HG02642 (cell line): ENCODE measurements at regions not wholly inside any gene's neighbourhood (a gene's known extent, or its start where the extent isn't known, plus 50 kb on each side); places are given as distances from the start of the nearest gene placed in this dataset.

Experiments used
- ATAC-seq: cut with Tn5 transposase; IDR thresholded peaks from one replicate; pipeline ENCODE4 v1.9.1; 2021; ENCODE audit warnings: mild to moderate bottlenecking; ENCODE audit not compliant: unreplicated experiment, poor library complexity

DNA sequence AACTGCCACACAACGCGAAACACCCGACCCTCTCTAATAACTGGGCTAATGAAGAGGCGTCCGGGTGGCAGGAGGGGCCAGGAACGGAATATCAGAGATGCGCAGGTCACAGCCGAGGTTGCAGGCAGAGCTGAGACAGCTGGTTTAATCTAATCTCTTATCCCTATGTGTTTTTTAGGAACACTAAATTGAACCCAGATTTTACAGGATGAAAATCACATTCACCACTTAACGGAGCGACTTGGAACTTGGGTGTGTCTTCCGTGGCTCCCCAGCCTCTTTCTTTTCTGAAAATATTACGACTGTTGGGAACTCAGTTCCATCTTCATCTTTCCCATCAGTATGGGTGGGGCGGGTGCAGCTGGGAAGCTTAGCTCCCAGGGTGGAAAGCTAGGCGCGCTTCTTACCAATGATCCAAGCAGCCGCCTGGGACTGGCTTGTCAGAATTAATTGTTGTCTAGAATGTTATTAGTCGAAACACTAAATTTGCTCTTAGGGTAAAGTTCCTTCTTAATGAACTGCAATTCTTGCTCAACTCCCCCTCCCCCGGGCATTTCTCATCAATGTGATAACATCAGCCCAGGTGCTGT is 92.5 kb downstream of the IRX2 start:
- ATAC-seq, result no peak

DNA sequence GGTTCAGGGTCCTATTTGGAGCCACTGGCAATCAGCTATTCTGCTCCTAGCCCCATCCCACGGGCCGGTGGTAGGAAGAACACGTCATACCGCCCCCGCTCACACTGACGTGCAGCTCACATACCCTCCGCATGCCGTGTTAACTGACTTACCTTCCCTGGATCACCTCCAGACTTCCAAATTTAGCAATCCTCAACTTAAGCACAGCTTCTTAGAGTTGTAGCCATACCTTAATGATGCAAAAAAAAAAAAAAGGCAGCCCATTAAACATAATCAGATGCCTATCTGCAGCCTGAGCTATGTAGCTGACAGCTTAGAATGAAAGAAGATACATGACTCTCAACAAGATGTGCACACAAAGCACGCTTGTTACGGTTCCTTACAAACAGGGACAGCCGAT is 93.0 kb downstream of the IRX2 start:
- no peak for ATAC-seq

GRCh38 chr5:2657151-2657550 is 94.3 kb downstream of the IRX2 start:
- no peak for ATAC-seq

DNA sequence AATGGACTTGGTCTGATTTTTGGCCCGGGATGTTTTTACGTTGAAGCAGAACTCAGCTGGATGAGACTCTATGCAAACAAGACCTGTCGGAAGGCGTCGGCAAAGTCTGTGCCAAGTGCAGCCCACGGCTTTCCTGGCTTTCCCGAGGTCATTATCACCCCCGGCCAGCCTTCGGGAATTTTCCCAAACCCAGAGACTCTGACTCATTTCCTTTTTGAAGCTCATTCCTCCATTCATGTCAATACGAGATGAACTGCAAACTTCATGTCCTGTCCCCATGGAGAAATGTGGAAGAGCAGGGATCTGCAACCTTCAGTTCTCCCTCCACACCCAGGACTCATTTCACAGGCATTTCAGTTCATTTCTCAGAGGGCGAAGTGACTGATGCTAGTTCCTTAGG is 95.3 kb downstream of the IRX2 start:
- ATAC-seq, result no peak

DNA sequence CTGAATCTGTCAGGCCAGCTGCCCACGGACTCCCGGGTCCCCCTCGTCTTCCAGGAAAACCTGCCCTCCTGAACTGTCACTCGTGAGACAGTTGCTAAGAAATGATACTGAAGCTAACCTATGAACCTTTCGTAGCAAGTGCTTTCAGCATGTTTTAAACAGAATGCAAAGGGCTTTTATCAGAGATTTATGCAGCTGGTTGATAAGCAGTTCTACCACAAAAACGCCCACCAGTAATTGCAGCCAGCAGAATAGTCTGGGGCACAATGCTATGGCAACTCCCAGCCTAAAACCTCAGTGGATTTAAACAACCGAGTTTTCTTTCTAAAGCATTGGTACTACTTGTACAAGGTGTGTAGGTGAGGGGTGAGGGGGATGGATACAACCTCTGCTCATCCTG is 97.5 kb downstream of the IRX2 start:
- no peak for ATAC-seq

- ATAC-seq, result no peak
Measured at GRCh38 chr5:2651116-2651515, 100.4 kb downstream of the IRX2 start.

DNA sequence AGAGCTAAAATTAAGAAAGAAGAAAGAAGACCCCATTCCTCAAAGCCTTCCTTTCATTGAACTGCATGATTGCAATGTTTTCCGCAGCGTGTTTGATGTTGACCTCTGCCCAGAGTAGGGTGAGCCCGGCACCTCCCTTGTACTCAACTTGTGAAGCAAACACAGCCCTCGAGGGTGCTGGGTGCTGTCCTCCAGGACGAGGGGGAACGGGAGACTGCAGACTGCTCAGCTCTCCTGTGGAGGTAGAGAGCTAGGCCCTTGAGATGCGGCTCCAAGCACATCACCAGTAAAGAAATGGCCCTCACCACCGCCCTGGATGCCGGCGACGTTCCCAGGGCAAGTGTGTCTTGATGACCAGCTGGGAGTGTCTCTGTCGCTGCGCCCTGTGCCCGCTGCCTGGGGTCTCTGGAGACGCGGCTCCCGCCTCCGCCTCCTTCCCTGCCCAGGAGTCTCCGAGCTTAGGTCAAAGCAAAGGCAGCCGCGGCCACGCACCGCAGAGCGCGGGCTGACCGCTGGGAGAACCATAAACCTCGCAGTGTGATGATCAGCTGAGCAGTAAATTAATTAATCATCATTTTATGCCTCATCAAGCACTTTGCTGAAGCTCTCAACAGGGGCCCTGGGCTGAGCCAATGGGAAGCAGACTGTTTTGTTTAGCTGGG is 108.7 kb downstream of the IRX2 start:
- ATAC-seq, result no peak

DNA sequence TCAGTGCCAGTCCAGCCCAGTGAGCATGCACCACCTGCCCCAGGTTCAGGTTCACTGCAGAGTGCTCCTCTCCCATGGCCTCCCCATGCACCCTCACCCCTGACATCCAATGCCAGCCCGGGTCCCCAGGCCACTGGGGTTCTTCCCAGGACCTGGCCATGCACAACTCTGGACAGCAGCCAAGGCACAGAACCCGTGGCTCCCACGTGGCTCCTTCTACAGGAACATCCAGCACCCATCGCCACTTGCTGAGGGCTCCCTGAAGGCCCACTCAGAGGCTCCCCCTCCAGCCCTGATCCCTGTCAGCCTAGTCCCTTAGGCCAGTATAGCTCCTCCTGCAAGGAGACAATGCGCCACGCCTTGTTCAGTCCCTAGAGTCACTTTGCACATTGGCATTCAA is 110.8 kb downstream of the IRX2 start:
- no peak for ATAC-seq

GRCh38 chr5:2639425-2639824 is 112.1 kb downstream of the IRX2 start:
- ATAC-seq, result no peak

GRCh38 chr5:2634399-2635176 is 116.9 kb downstream of the IRX2 start:
- no peak for ATAC-seq

DNA sequence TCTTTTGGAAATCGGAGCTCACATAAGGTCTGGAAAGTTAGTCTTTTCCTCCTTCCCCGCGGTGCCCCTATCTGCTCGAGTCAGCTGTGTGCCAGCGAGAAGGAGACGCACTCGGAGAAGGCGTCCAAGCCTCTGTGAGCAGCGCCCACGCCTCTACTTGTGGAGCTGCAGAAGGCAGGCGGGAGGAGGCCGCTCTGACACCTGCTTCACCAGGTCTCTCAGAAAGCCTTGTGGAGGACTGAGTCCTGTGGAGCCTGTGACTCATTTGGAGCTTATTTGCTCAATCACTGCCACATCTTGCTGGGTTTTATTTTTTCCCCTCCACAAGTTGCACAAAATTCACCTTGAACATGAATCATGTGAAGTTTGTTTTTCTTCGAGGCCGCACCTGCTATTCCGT is 117.5 kb downstream of the IRX2 start:
- ATAC-seq, result no peak

- ATAC-seq, result no peak
Measured at GRCh38 chr5:2631758-2632157, 119.7 kb downstream of the IRX2 start.

GRCh38 chr5:2629045-2629444 is 122.4 kb downstream of the IRX2 start:
- no peak for ATAC-seq

DNA sequence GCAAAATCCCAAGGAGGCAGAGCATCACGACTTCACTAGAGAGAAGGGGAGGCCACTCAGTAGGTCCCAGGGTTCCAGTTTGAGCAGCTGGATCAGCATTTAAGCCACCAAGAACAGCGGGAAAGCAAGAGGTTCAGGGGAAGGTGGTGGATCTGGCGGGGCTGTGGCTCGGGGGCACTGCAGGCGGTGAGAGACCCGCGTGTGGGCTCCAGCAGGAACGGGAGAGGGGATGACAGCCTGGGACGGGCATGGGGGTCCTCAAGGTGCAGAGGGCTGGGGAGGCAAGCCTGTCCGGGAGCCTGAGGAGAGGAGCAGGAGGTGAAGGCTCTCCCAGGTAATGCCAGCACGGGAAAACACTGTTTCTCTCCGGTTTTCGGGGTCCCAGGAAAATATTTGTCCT is 123.6 kb downstream of the IRX2 start:
- no peak for ATAC-seq

- no peak for ATAC-seq
Measured at GRCh38 chr5:2626572-2626971, 124.9 kb downstream of the IRX2 start.

DNA sequence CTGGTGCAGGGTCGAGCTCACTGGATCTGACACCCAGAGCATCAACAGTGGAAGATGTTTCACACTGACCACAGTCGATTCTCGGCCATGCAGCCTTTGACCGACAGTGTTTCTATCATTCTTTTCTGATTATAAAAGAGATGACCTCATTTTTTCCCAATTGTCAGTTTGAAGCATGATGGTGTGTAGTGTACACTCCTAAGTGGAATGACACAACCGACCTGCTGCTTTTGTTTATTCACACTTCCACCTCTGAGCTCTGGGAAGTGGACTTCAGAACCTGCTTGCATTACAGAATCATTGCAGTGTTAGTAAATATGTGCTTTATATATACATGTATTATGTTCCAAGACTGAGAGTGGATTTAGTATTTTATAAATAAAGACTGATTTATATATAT is 128.6 kb downstream of the IRX2 start:
- ATAC-seq, result no peak

DNA sequence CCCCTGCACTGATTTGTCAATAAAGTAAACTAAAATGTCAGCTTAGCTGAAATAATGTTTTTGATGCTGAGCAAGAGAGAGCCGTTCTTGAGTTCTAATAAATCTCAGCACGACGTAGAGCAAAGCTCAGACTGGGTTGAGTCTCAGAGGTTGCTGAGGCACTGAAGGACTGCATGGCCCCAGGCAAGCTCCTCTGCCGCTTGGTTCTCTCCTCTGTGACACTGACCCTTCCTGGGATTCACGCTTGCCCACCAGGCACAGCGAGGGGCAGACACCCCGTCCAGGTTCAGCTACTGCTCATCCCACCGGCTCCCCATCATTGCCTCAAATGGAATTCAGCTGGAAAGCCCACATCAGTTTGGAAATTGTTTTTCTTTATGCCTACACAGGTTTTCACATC is 129.8 kb downstream of the IRX2 start:
- ATAC-seq, result no peak

- no peak for ATAC-seq
Measured at GRCh38 chr5:2619216-2619615, 132.3 kb downstream of the IRX2 start.

DNA sequence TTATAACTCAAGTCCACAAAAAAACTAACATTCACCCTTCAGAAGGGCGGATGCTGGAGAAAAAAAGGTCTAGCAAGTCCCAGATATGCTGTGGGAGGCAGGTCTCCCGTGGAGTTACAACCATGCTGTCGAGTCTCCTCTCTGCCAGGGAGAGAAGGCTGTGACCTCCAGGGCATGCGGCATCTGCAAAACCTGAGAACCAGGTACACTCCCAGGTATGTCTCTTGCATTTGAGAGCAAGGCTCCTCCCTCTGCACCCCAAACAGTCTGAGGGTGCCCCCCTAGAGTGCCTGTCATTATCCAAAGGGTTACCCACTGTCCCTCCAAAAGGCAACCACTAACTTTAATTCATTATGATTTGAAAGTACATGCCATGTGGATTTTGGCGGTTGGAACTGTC is 134.0 kb downstream of the IRX2 start:
- no peak for ATAC-seq

- no peak for ATAC-seq
Measured at GRCh38 chr5:2615917-2616316, 135.6 kb downstream of the IRX2 start.

GRCh38 chr5:2614571-2614970 is 136.9 kb downstream of the IRX2 start:
- ATAC-seq, result no peak

DNA sequence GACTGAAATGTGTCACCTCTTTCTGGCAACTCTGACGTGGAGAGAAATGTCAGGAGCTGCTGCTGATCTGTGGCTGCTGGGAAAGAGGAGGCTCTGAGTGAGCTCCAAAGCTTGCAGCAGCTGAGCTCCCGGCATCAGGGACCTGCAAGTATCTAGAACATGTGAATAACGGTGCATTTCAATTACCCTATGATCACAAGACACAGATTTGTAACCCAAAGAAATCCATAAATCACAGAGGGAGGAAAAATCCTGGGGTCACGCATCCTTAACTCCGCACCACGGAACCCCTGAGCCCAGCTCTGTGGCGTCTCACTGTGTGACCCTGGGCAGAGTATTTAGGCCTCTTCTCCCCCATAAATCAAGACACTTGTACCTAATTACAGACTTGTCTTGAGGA is 139.8 kb downstream of the IRX2 start:
- no peak for ATAC-seq
